Spleen (tissue), 7 donors: ENCODE measurements at regions not wholly inside any gene's neighbourhood (a gene's known extent, or its start where the extent isn't known, plus 50 kb on each side); places are given as distances from the start of the nearest gene placed in this dataset.

Source experiments
- POLR2A ChIP-seq, 3 donors: fragments of 450-650 bp; IDR thresholded peaks; one replicate each; pipeline ENCODE4 v1.5.1; 2017; ENCODE audit warnings: antibody characterized with exemption in 3 of 3, mild to moderate bottlenecking in 1 of 3
- POLR2AphosphoS5 ChIP-seq, 3 donors: sonication (generic); formaldehyde crosslinking; IDR thresholded peaks; one replicate each; pipeline ENCODE4 v1.5.1; 2017; ENCODE audit warnings: antibody characterized with exemption in 3 of 3
- TF ChIP-seq, protein P1 (sequence below), 11 experiments: fragments of 200-600 bp in 7 of 11; fragments of 450-650 bp in 4 of 11; sonication (generic) in 4 of 11; IDR thresholded peaks in 8 of 11; conservative IDR thresholded peaks in 3 of 11; 1 replicate in 7 of 11; 2 replicates in 4 of 11; pipeline versions ENCODE4 v1.4.0 to v1.8.0; 2016 to 2021; ENCODE audit warnings: antibody characterized with exemption in 11 of 11, inconsistent platforms in 4 of 11, mild to moderate bottlenecking in 1 of 11
- donor health status: DM: no; HTN: no; CAD: no; lungs with moderate emphysema.
- donor health status: DM: no; HTN: no; CAD: no.
- donor health status: DM: no; HTN: no; CAD: no.

GRCh38 chr6:25041485-25042035 lies 105.8 kb upstream of the RIPOR2 start:
- TF ChIP-seq, protein P1, sequence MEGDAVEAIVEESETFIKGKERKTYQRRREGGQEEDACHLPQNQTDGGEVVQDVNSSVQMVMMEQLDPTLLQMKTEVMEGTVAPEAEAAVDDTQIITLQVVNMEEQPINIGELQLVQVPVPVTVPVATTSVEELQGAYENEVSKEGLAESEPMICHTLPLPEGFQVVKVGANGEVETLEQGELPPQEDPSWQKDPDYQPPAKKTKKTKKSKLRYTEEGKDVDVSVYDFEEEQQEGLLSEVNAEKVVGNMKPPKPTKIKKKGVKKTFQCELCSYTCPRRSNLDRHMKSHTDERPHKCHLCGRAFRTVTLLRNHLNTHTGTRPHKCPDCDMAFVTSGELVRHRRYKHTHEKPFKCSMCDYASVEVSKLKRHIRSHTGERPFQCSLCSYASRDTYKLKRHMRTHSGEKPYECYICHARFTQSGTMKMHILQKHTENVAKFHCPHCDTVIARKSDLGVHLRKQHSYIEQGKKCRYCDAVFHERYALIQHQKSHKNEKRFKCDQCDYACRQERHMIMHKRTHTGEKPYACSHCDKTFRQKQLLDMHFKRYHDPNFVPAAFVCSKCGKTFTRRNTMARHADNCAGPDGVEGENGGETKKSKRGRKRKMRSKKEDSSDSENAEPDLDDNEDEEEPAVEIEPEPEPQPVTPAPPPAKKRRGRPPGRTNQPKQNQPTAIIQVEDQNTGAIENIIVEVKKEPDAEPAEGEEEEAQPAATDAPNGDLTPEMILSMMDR (IDR thresholded peaks at IDR 0.05 in 8 of 11, conservative IDR thresholded peaks at IDR 0.05 in 3 of 11), result no peak
- no peak for TF ChIP-seq POLR2A (IDR thresholded peaks at IDR 0.05)
- no peak for TF ChIP-seq POLR2AphosphoS5 (IDR thresholded peaks at IDR 0.05)
